ENCODE measurements at regions not wholly inside any gene's neighbourhood (a gene's known extent, or its start where the extent isn't known, plus 50 kb on each side); places are given as distances from the start of the nearest gene placed in this dataset.
A peak's percentile ranks its signal among the peaks of the same experiment; 100 is the strongest.

GRCh38 chr22:47593911-47594311, 831.5 kb downstream of the TBC1D22A start:
- H3K36me3 ChIP-seq, result no peaks in the 10 kb centered on the region
- DNase-seq, result peak; percentile 45
- 79 to 88% methylated on average over 15 of the region's 15 CpGs for WGBS, 2 donors
- TF ChIP-seq EP300 (IDR thresholded peaks at IDR 0.05) (no peak), POLR2AphosphoS5 (IDR thresholded peaks at IDR 0.05) (no peak), POLR2A (IDR thresholded peaks at IDR 0.05) (no peak), CTCF (IDR thresholded peaks at IDR 0.05) (no peak)
- H3K4me1 ChIP-seq, result no peaks in the 10 kb centered on the region
- H3K27ac ChIP-seq, result no peak overlapping the region
- intact Hi-C loops (cut with DNase I), result no loop called here
- no peaks in the 10 kb centered on the region for H3K27me3 ChIP-seq
- no peak overlapping the region for H3K4me3 ChIP-seq
- H3K9me3 ChIP-seq, result no peaks in the 10 kb centered on the region

GRCh38 chr22:47593291-47593690, 830.8 kb downstream of the TBC1D22A start:
- no peaks in the 10 kb centered on the region for H3K4me1 ChIP-seq
- H3K27me3 ChIP-seq, result no peaks in the 10 kb centered on the region
- H3K36me3 ChIP-seq, result no peaks in the 10 kb centered on the region
- intact Hi-C loops (cut with DNase I), result no loop called here
- no peak overlapping the region for H3K27ac ChIP-seq
- H3K9me3 ChIP-seq, result no peaks in the 10 kb centered on the region
- no peak overlapping the region for H3K4me3 ChIP-seq
- peak; percentile 44 for DNase-seq
- 81 to 84% methylated on average over 13 of the region's 13 CpGs for WGBS, 2 donors
- no peak for TF ChIP-seq POLR2AphosphoS5 (IDR thresholded peaks at IDR 0.05)
- TF ChIP-seq POLR2A (IDR thresholded peaks at IDR 0.05), result no peak
- no peak for TF ChIP-seq EP300 (IDR thresholded peaks at IDR 0.05)
- TF ChIP-seq CTCF (IDR thresholded peaks at IDR 0.05), result no peak

- intact Hi-C loops (cut with DNase I), result no loop called here
- H3K9me3 ChIP-seq, result no peaks in the 10 kb centered on the region
- H3K27me3 ChIP-seq, result no peaks in the 10 kb centered on the region
- DNase-seq, result peak; percentile 39
- TF ChIP-seq EP300 (IDR thresholded peaks at IDR 0.05), result no peak
- no peak for TF ChIP-seq POLR2AphosphoS5 (IDR thresholded peaks at IDR 0.05)
- TF ChIP-seq POLR2A (IDR thresholded peaks at IDR 0.05), result no peak
- TF ChIP-seq CTCF (IDR thresholded peaks at IDR 0.05), result no peak
- no peaks in the 10 kb centered on the region for H3K36me3 ChIP-seq
- 86 to 90% methylated on average over 9 of the region's 9 CpGs for WGBS, 2 donors
- no peaks in the 10 kb centered on the region for H3K4me1 ChIP-seq
- no peak overlapping the region for H3K4me3 ChIP-seq
- no peak overlapping the region for H3K27ac ChIP-seq
Measured at GRCh38 chr22:47592791-47593190, 830.3 kb downstream of the TBC1D22A start.

GRCh38 chr22:47591709-47592108, 829.3 kb downstream of the TBC1D22A start:
- no peak for TF ChIP-seq POLR2A (IDR thresholded peaks at IDR 0.05)
- no peak for TF ChIP-seq CTCF (IDR thresholded peaks at IDR 0.05)
- TF ChIP-seq EP300 (IDR thresholded peaks at IDR 0.05), result no peak
- no peak for TF ChIP-seq POLR2AphosphoS5 (IDR thresholded peaks at IDR 0.05)
- Histone ChIP-seq H3K27me3 (no peaks in the 10 kb centered on the region), H3K27ac (no peak overlapping the region), H3K4me3 (no peak overlapping the region), H3K9me3 (no peaks in the 10 kb centered on the region), H3K4me1 (no peaks in the 10 kb centered on the region), H3K36me3 (no peaks in the 10 kb centered on the region)
- intact Hi-C loops (cut with DNase I), result no loop called here
- WGBS, 2 donors, result 87% methylated on average over 16 of the region's 16 CpGs
- DNase-seq, result peak; percentile 24

GRCh38 chr22:47591016-47591415, 828.6 kb downstream of the TBC1D22A start:
- Histone ChIP-seq H3K27ac (no peak overlapping the region), H3K9me3 (no peaks in the 10 kb centered on the region), H3K27me3 (no peaks in the 10 kb centered on the region), H3K4me1 (no peaks in the 10 kb centered on the region), H3K4me3 (no peak overlapping the region), H3K36me3 (no peaks in the 10 kb centered on the region)
- DNase-seq, result peak; percentile 34
- no peak for TF ChIP-seq EP300 (IDR thresholded peaks at IDR 0.05)
- TF ChIP-seq POLR2A (IDR thresholded peaks at IDR 0.05), result no peak
- TF ChIP-seq CTCF (IDR thresholded peaks at IDR 0.05), result no peak
- no peak for TF ChIP-seq POLR2AphosphoS5 (IDR thresholded peaks at IDR 0.05)
- intact Hi-C loops (cut with DNase I), result no loop called here
- 81 to 90% methylated on average over 7 of the region's 7 CpGs for WGBS, 2 donors
